Right cardiac atrium (tissue), 5 donors: ENCODE measurements at regions not wholly inside any gene's neighbourhood (a gene's known extent, or its start where the extent isn't known, plus 50 kb on each side); places are given as distances from the start of the nearest gene placed in this dataset.
A peak's percentile ranks its signal among the peaks of the same experiment; 100 is the strongest.

ENCODE experiments used
- ATAC-seq, 2 donors: fragments of 200-7000 bp; cut with Tn5 transposase; one replicate each; pipeline versions ENCODE4 v1.8.0 to v1.9.1; 2020; ENCODE audit warnings: moderate library complexity in 2 of 2, mild to moderate bottlenecking in 1 of 2
- DNase-seq, 3 donors: peaks; one replicate each; pipeline ENCODE4 v3.0.0-alpha.2; 2020
- H3K27ac ChIP-seq: one replicate; pipeline ENCODE4 v1.5.1; 2013; ENCODE audit warnings: mild to moderate bottlenecking, low read length, control low read depth, moderate library complexity
- H3K27me3 ChIP-seq: one replicate; pipeline ENCODE4 v1.6.1; 2013; ENCODE audit not compliant: control insufficient read depth, insufficient read depth
- H3K4me1 ChIP-seq: one replicate; pipeline ENCODE4 v1.6.1; 2013; ENCODE audit warnings: low read length; ENCODE audit not compliant: control insufficient read depth, insufficient read depth
- H3K4me3 ChIP-seq: one replicate; pipeline ENCODE4 v1.5.1; 2013; ENCODE audit warnings: low read length, control low read depth
- H3K9me3 ChIP-seq: one replicate; pipeline ENCODE4 v1.6.1; 2013; ENCODE audit warnings: low read length; ENCODE audit not compliant: control insufficient read depth
- WGBS: extraction: QIAGEN DNeasy Blood & Tissue Kit; methylation state at CpG from one replicate; pipeline ENCODE4 v1.1.7; 2013; 5-methylcytosine and 5-hydroxymethylcytosine counted together
- intact Hi-C, 4 donors: fragments of 100-400 bp; cut with DNase I; formaldehyde crosslinking; loops; one replicate each; pipeline versions ENCODE4 v1.11.0 to v1.14.0; 2022 to 2023
- donor health status: healthy with polysubstance abuse.
- donor health status: DM: no; HTN: yes; CAD: no.
- donor health status: DM: no; HTN: no; CAD: no.
- donor health status: DM: no; HTN: yes; CAD: no; lungs with severe emphysema.
- donor health status: DM: yes; HTN: yes; CAD: no.

DNA sequence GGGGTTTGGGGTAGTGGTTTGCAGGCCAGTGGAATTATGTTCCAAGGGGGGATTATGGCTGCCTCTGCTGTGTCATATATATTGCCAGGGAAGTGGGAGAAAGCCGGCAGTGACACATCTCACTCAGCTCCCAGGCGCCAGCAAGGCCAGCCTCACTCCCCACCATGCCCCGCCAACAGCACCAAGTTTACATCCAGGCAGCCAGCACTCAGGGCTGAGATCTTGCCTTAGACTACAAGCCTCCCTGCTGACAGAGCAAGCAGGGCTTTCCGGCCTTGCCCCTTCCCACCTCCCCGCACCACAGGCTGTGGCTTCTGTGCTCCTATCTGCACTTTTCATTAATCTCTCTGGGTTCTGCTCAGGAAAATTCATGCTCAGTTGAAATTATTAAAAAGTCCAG lies 385.1 kb downstream of the MZT1 start:
- DNase-seq (no peak), ATAC-seq (no peak)
- no peaks in the 10 kb centered on the region for H3K4me1 ChIP-seq
- 94% methylated on average over 5 of the region's 5 CpGs for WGBS
- no peak overlapping the region for H3K4me3 ChIP-seq
- H3K27ac ChIP-seq = no peak overlapping the region
- H3K27me3 ChIP-seq = no peaks in the 10 kb centered on the region
- intact Hi-C loops = no loop called here
- no peaks in the 10 kb centered on the region for H3K9me3 ChIP-seq

GRCh38 chr13:72341904-72342303 lies 385.5 kb downstream of the MZT1 start:
- DNase-seq (no peak), ATAC-seq (no peak)
- Histone ChIP-seq H3K27ac (no peak overlapping the region), H3K4me3 (no peak overlapping the region), H3K27me3 (no peaks in the 10 kb centered on the region), H3K4me1 (no peaks in the 10 kb centered on the region), H3K9me3 (no peaks in the 10 kb centered on the region)
- intact Hi-C loops = no loop called here
- 86% methylated on average over 5 of the region's 5 CpGs for WGBS

GRCh38 chr13:72317346-72318109 lies 409.9 kb downstream of the MZT1 start:
- WGBS = 56% methylated on average over 3 of the region's 3 CpGs
- intact Hi-C loops = no loop called here
- ATAC-seq (no peak), DNase-seq (peak in 1 of 3 donors; percentile 31)
- Histone ChIP-seq H3K27me3 (no peaks in the 10 kb centered on the region), H3K9me3 (no peaks in the 10 kb centered on the region), H3K4me1 (no peaks in the 10 kb centered on the region), H3K4me3 (no peak overlapping the region), H3K27ac (no peak overlapping the region)

DNA sequence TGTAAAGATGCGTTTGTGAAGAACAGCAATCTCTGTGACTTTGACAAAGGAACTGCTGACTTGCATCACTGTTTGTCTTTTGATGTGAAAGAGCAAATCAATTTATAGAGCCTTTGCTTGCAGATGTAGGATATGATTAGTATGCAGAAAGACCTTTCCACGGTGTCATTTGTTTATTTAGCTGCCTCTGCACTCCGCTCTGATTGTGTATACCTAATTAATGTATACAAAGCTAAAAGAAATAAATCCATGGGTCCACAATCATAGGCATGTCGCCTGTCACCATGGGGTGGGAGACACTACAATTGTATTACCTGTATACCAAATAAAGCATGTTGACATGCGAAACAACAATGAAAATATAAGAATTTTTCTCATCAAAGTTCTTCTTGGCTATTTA lies 410.7 kb downstream of the MZT1 start:
- 84% methylated on average over 5 of the region's 5 CpGs for WGBS

DNA sequence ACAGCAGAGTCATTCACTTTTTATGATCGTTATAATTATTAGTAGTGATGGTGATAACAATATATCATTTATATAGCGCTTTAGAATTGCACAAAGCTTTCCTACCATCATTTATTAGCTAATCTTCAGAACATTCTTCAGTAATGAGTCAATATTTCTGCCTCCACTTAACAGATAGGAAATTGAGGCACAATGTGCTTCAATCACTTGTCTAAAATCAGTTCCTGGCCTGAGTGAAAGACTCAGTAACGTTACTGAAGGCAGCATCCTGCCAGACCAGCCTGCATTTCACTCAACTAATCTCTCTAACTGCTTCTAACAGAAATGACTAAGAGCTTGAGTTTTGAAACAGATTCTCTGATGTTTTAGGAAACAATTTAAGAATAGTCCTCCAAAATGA lies 412.1 kb downstream of the MZT1 start:
- Histone ChIP-seq H3K4me1 (no peaks in the 10 kb centered on the region), H3K27me3 (no peaks in the 10 kb centered on the region), H3K27ac (no peak overlapping the region), H3K9me3 (no peaks in the 10 kb centered on the region), H3K4me3 (no peak overlapping the region)
- WGBS = 65% methylated on average over 3 of the region's 3 CpGs
- DNase-seq = no peak
- intact Hi-C loops = no loop called here
- no peak for ATAC-seq

More for the DNA sequence above, 410.7 kb downstream of the MZT1 start:
- no peak for DNase-seq
- ATAC-seq = no peak
- H3K27ac ChIP-seq = no peak overlapping the region
- H3K4me1 ChIP-seq = no peaks in the 10 kb centered on the region
- intact Hi-C loops = no loop called here
- no peaks in the 10 kb centered on the region for H3K27me3 ChIP-seq
- H3K9me3 ChIP-seq = no peaks in the 10 kb centered on the region
- no peak overlapping the region for H3K4me3 ChIP-seq

- ATAC-seq (no peak), DNase-seq (no peak)
- intact Hi-C loops = no loop called here
Measured at GRCh38 chr13:72314210-72314609, 413.2 kb downstream of the MZT1 start.

GRCh38 chr13:72313546-72313945 lies 413.9 kb downstream of the MZT1 start:
- H3K27me3 ChIP-seq = no peaks in the 10 kb centered on the region
- ATAC-seq (no peak), DNase-seq (no peak)
- no peaks in the 10 kb centered on the region for H3K9me3 ChIP-seq
- intact Hi-C loops = no loop called here
- no peak overlapping the region for H3K27ac ChIP-seq
- H3K4me3 ChIP-seq = no peak overlapping the region
- H3K4me1 ChIP-seq = no peaks in the 10 kb centered on the region
- WGBS = 92% methylated on average over 7 of the region's 7 CpGs

More at GRCh38 chr13:72314210-72314609, 413.2 kb downstream of the MZT1 start:
- no peak overlapping the region for H3K27ac ChIP-seq
- no peak overlapping the region for H3K4me3 ChIP-seq
- WGBS = 81% methylated on average over 2 of the region's 2 CpGs
- H3K27me3 ChIP-seq = no peaks in the 10 kb centered on the region
- H3K9me3 ChIP-seq = no peaks in the 10 kb centered on the region
- no peaks in the 10 kb centered on the region for H3K4me1 ChIP-seq

- Histone ChIP-seq H3K27ac (no peak overlapping the region), H3K4me1 (no peaks in the 10 kb centered on the region), H3K9me3 (no peaks in the 10 kb centered on the region), H3K27me3 (no peaks in the 10 kb centered on the region), H3K4me3 (no peak overlapping the region)
- WGBS = 58% methylated on average over 7 of the region's 7 CpGs
- ATAC-seq = no peak
- no peak for DNase-seq
- intact Hi-C loops = no loop called here
Measured at GRCh38 chr13:72303941-72304746, 423.3 kb downstream of the MZT1 start.

DNA sequence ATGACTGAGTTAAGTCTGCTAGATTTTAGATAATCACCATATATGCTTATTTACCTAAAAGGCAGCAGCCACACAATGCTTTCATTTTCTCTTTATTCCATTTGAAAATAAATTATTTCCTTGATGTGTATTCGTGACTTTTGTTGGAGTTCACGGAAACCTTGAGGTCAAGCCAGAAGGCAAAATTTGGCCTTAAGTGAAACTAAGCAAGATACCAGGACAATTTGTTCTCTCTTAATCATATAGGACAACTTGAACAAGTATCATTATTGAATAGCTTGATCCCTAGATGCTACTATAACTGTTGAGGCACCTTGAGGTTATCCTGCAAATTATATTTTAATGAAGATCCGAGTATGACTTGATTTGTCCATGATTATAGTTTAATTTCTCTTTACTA lies 429.2 kb upstream of the DACH1 start:
- WGBS = 66% methylated on average over 3 of the region's 3 CpGs
- ATAC-seq (no peak), DNase-seq (no peak)
- Histone ChIP-seq H3K4me3 (no peak overlapping the region), H3K27me3 (no peaks in the 10 kb centered on the region), H3K27ac (no peak overlapping the region), H3K4me1 (no peaks in the 10 kb centered on the region), H3K9me3 (no peaks in the 10 kb centered on the region)
- intact Hi-C loops = no loop called here

- DNase-seq (no peak), ATAC-seq (peak; percentile 40 to 88)
- H3K27ac ChIP-seq = no peak overlapping the region
- WGBS = 44% methylated on average over 2 of the region's 2 CpGs
- H3K9me3 ChIP-seq = no peaks in the 10 kb centered on the region
- no peaks in the 10 kb centered on the region for H3K27me3 ChIP-seq
- H3K4me1 ChIP-seq = no peaks in the 10 kb centered on the region
- intact Hi-C loops = no loop called here
- no peak overlapping the region for H3K4me3 ChIP-seq
Measured at GRCh38 chr13:72295153-72295552, 428.1 kb upstream of the DACH1 start.

- H3K9me3 ChIP-seq = no peaks in the 10 kb centered on the region
- no peak overlapping the region for H3K27ac ChIP-seq
- 57% methylated on average over 1 of the region's 1 CpG for WGBS
- H3K4me3 ChIP-seq = no peak overlapping the region
- ATAC-seq (no peak), DNase-seq (no peak)
- H3K27me3 ChIP-seq = no peaks in the 10 kb centered on the region
- intact Hi-C loops = no loop called here
- H3K4me1 ChIP-seq = no peaks in the 10 kb centered on the region
Measured at GRCh38 chr13:72293206-72293605, 426.2 kb upstream of the DACH1 start.
